D341Med (cell line): ENCODE measurements at regions not wholly inside any gene's neighbourhood (a gene's known extent, or its start where the extent isn't known, plus 50 kb on each side); places are given as distances from the start of the nearest gene placed in this dataset.
"Not testable (repeated sequence)": the region's sequence is repeated elsewhere in the genome, so short reads cannot be mapped to it uniquely, and the experiment has no call there.

Source experiments
- DNase-seq: peaks from one replicate; pipeline ENCODE4 v3.0.0; 2012; ENCODE audit warnings: low spot score

DNA sequence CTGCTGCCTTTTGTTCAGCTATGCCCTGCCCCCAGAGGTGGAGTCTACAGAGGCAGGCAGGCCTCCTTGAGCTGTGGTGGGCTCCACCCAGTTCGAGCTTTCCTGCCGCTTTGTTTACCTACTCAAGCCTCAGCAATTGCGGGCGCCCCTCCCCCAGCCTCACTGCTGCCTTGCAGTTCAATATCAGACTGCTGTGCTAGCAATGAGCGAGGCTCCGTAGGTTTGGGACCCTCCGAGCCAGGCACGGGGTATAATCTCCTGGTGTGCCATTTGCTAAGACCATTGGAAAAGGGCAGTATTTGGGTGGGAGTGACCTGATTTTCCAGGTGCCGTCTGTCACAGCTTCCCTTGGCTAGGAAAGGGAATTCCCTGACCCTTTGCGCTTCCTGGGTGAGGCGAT lies 51.9 kb downstream of the DIPK2A start:
- not testable (repeated sequence) for DNase-seq

DNA sequence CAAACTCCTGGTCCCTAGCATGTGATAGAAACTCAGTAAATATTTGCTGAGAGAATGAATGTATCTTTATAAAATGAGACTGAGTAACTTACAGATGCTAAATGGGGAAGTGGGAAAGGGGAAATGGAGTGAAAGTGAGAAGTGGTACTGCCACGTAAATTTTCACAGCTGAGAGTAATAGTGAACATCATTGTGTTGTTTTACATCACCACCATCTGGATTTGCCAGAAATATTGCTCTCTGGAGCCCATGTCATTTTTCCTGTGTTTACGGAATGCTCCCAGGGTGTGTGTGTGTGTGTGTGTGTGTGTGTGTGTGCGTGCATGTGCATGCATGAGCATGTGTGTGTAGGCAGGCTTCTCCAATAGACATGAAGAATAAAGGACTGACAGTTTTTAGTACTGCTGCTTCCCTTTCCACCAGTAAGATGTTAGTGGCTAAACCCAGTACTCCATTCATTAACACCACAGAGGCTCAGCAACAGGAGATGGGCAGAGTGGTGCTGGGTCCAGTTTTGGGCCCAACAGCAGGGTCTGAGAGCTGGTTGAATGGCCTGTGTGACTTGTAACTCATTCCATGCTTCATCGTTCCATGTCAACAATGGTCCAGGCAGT lies 57.3 kb downstream of the DIPK2A start:
- DNase-seq, result no peak

DNA sequence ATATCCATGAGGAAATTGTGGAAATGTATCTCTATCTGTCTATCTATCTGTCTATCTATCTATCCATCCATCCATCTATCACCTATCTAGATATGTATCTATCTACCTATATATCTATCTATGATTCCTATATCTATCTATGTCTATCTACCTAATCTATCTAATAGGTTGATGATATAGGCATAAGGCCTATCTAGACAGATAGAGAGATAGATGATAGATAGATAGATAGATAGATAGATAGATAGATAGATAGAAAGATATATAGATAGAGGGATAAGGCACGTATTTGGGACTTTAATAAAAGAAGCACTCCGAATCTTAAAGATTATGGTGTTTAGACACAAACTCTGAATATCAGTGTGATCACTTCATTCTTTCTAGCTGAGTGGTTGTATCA lies 58.1 kb downstream of the DIPK2A start:
- no peak for DNase-seq

DNA sequence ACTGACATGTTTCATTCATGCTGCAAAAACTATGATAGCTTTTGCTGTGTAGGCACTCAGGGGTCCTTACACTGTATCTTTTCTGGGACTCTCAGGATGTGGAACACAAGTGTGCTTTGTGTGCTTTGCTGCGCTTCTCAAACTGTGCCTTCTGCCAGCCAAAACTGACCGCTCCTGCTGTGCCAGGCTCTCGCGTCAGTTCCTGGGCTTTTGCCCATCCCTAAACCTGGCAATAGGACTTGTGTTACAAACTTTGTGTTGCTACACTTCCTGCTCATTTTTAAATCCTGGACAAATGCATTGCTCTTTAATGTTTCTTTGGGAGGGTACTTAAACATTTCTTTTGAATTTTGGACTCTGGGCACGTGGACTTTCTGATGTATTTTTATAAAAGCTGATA lies 60.3 kb downstream of the DIPK2A start:
- no peak for DNase-seq

DNA sequence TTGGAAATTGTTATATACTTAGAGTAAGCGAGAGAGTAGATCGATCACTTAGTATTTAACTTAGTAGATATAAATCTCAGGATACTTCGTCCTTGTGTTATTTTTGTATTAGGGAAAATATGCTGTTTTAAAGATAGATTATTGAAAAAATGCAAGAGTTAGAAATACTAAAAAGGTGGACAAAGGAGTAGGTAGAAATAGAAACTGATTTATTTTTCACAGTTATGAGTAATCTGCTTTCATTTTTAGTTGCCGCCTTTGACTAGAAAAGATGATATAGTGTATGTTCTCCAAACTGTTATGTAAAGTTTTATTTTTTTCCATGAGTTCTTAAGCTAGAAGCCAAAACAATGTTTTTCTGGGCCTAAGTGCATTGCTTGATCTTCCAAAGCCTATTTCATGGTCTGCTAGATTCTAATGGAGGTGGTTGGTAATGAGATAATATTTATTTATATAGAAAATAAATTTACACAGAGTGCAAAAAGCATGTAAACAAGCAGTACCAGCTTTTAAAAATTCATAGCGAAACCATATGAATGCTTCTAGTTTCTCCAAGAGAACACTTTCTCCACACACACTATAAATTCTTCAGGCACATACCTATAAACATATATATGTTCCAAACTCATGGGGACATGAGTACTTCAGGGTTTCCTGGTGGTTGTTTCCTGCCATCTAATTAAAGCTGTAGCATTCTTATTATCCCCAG lies 61.1 kb downstream of the DIPK2A start:
- DNase-seq, result no peak

DNA sequence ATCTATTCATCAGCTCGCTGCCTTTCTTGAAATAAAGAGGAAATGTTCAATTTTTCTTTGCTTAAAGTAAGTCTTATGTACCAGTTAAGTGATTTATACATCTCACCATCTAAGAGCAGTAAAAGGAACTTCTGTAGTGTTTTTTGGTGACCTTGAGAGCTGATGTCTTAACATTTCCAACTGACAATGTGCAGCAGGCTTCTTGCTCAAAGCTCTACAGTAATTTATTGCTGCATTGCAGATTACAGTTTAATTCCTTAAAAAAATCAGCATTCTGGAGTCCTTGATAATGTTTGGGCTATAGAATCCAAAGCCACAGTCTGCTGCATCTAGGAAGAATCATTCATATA lies 61.6 kb downstream of the DIPK2A start:
- no peak for DNase-seq

DNA sequence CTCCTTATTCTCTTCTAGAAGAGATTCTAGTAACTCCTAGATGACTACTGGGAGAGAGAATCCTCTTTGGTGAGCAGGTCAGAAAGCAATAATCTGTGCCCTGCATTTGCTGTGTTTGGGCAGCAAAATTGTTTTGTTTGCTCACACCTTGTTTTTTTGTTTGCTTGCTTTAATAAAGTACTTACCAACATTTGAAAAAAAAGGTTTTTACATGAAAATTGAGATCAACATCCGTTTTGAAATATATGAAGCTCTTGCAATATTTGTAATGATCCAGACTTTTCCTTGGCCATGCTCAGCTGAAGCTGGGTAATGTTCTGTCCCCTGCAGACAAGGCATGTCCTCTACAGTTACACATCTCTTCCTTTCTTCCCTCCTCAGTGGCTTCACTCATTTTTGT lies 62.2 kb downstream of the DIPK2A start:
- no peak for DNase-seq

DNA sequence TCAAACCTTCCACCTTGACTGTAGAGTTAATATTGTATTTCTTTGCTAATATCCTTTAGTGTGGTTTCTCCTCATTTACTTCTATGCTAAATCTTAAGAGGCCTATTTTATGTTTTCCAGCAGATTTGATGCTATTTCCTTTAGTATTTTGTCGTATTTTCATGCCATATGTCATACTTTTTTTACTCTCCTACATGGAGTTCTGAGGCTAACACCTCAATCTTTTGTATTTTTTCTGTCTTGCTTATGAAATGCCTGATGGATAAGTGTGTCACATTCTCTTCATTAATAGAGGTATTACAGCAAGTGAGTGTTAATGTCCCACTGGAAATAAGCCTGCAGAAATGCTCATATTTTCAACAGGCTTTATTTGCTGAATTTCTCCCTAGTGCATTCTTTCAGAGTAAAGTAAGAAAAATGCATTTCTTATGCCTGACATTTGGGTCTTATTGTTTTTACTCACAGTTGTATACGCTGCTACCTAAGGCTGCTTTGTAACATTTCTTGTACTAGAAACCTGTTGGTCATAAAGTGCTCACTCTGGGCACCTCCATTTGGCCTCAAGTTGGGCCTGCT lies 63.2 kb downstream of the DIPK2A start:
- no peak for DNase-seq

DNA sequence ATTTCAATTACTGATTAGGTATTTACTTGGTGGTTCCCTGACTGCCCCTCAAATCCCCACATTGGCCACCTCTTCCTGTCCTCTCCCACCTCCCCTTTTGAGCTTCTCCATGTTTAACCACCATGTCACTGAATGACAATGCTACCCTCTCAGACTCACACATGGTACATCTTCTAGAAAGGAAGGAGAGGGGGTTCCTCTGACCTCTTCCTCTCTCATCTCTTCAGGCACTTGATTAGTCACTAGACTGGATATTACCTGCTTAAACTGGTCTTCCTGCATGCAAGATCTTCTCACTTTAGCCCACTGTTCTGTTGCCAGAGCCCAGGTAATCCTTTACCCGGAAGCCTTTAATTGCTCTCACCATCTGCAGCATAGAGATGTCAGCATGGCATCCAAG lies 64.9 kb downstream of the DIPK2A start:
- DNase-seq, result peak; percentile 60

DNA sequence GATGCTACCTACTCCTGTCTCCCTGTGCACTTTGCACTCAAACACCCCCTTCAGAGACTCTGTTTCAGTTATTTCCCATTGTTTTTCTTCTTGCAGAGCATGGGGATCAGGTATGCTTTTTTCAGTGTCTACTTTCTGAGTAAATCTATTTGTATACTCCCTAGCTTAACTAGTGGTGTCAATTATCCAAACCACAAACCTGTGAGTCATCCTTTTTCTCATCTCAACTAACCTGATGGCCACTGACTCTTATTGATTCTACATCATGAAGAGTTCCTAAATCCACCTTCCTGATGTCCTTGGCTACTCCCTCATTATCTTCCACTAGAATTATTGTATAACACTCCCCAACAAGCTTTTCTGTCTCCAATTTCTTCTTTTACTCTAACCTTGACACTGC lies 68.0 kb downstream of the DIPK2A start:
- DNase-seq, result no peak

DNA sequence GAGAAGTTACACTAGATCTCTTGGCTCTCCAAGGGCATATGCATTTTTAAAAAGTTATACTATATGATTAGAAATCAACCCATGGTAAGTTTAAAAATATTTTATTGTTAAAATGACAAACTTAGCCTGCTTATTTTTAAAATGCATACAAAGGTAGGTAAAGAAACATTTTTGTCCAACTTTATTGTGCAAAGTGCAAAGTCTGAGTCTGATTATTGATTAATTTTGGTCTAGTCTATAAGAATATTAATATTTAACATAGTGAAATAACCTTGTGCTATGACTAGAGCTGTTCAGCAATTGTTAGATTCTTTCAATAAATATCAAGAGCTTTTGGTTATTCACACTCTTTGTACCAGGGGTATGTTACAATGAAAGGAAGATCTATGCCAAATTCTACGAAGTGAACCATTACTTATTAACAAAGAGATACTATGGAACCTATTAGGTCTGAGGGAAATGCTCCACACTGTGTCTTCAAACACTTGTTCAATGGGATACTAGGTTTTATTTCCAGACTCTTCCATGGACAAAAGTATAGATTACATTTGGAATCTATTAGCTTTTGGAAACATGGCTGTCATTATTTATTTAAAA lies 70.4 kb downstream of the DIPK2A start:
- no peak for DNase-seq

DNA sequence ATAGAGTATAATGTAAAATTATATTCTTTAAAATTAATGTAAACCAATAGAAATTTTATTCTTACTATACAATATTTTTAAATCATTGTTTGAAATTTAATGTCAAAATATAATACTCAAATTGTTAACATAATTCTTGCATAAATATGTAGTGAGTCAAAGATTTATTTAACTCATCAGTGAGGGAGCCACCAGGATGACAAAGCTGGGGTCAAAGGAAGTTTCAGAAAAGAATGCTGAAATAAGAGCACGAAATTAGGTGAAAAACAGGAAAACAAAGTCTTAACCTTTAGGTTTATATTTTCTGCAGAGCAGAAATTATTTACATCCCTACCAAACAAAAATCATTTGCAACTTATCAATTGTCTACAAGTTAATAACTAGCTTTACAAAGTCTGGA lies 74.1 kb downstream of the DIPK2A start:
- DNase-seq, result no peak

DNA sequence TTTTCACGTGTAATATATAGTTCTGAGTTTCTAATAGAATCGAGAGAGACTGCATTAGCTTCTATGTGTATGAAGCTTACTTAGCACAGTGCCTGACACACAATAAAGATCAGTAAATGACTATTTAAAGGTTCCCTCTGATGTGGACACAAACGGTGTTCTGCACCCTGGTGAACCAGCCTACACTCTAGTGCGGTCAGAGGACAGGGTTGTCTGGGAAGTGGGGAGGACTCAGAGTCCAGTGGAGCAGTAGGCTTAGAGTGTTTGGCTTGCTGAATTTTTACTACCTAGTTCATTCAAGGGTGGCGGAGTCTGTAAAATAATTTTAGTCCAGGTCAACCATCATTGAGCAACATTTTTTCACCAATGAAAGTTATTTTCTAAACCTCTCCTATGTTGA lies 77.8 kb downstream of the DIPK2A start:
- DNase-seq, result no peak

DNA sequence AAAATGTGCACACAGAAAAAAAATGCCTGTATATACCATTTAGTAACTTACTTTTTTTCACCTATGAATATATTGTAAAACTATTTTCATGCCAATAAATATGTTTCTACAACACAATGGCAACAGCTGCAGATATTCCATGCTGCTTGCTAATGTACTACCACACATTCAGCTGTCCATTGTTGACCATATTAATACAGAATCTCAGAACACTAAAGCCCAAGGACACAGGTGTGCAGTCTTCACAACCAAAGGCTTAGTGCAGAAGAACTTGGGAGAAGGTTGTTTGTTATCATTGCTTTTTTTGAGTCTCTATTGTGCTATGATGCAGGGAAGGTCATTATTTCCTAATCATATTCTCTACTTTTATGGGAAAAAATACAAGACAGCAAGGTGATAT lies 79.6 kb downstream of the DIPK2A start:
- no peak for DNase-seq

DNA sequence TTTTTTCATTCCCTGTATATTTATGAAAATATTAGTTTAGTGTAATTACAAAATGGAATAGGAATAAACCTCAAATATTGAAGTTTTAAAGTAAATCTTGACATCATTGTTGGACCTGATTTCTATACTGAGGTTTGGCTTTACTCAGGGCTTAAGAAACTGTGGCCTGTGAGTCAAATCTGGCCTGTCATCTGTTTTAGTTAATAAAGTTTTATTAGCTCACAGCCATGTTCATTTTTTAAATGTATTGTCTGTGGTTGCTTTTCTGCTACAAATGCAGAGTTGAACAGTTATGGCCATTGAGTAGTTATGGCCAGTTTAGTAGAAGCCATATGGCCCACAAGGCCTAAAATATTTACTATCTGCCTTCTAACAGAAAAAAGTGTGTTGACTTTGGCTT lies 80.7 kb downstream of the DIPK2A start:
- DNase-seq, result no peak

DNA sequence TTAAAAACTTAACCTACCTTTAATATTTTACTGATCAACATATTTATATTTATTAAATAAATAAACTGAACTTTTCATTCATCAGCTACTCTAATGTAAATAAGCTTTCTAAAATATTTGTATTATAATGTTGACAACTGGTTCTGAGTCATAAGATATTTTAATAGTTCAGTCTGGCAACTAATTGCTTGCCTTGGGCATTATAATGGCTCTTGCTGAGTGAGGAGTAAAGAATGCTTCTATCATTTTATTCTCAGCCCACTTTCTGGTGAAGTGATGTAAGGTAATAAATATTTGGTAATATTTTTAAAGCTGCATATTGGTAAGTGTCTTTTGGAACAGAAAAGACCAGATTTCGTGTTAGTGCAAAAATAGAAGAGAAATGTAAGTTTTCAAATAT lies 81.5 kb downstream of the DIPK2A start:
- DNase-seq, result no peak

DNA sequence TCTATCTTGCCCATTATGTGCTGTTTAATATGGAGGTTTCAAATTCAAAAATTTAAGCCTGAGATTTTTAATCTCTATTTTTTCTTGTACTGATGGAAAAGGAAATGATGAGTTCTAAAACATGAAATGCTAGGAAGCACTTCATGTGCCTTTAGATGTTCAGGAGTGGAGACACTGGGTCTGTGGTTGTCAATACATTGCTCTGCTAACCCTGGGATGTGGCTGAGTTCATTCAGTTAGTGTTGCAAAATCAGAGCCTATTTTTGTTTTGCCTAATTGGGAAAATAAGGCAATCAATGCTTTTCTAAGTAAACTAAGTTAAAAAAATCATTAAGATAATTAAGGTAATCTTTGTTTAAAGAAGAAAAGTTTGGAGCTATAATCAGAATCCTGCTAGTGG lies 83.1 kb downstream of the DIPK2A start:
- no peak for DNase-seq

DNA sequence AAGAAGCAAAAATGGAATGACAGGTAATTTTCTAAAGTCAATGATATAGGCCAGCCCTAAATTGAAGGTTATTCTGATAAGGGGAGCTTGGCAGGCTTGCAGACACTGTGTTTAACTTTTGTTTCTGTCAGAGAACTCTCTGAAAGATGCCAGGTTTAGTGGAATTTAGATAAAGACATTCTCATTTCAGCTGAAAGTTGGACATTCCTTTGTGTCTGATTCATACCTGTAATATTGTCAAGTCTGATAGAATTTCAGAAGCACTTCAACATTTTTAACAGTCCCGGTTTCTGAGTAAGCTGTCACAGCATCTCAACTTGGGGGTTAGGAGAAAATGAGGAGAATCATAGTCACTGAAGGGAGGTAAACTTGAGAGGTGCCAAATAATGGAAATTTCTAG lies 84.0 kb downstream of the DIPK2A start:
- no peak for DNase-seq

DNA sequence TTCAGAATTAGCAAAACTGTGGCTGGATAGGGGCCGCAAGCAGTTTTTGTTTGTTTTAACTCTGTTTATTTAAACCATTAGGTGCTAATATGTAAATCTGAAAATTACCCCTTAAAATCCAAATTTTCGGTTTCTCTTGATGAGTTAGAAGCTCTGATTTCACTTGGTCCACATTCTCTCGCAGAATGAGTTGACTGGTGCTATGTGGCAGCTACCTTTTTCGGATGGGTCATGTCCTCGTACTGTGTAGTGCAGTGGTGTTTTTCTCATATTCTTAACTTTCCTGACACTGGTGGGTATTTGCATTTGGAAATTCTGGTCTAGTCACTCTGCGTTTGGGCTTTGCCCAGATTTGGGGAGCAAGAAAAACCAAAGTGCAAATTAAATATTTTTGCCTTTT lies 87.1 kb downstream of the DIPK2A start:
- DNase-seq, result no peak

DNA sequence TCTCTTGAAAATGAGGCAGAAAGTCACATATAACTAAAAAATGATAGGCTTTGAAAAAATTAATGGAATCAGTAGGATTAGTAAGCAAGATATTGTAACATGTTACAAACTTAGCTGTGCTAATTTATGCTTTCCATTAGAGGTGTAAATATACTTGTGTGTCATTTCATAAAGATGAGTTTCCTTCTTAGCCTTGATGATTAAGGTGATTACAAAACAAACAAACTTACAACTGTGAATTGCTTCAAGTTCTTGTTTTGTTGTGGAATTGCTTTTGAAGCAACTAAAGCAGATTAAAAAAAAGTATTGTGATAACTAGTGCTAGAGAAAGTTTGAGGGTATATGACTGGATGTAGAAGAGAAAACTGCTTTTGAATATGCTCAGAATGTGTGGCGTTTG lies 87.9 kb downstream of the DIPK2A start:
- DNase-seq, result no peak

DNA sequence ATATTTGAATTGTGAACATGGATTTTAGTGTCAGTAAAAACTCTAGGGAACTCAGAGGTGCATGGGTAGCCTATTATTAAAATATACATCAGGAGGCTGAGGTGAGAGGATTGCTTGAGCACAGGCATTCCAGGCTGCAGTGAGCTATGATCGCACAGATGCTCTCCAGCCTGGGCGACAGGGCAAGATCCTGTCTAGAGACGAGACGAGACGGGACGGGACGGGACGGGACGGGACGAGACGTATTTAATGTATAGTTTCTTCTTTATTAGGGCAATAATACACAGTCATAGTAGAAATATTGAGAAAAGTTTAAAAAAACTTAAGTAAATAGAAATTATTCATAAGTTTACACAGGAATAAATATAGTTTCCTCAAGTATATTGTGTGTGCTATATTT lies 89.3 kb downstream of the DIPK2A start:
- DNase-seq, result no peak

DNA sequence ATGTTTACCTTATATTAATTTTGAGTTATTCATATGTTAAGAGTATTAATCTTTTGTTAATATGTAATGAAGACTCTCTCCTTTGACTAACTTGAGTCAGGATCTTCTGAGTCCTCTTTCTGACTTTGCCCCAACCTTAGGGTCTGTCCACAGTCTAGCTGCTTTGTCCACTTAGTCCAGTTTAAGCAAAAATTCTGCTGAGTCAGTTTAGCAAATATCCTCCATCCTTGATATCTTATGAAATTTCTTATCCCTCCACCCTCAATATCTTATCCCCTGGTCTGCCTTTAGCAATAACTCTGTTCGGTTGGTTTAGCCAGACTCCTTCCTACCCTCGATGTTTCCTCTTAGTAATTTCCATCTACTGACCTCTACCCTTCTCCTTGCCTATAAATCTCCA lies 91.7 kb downstream of the DIPK2A start:
- DNase-seq, result no peak

DNA sequence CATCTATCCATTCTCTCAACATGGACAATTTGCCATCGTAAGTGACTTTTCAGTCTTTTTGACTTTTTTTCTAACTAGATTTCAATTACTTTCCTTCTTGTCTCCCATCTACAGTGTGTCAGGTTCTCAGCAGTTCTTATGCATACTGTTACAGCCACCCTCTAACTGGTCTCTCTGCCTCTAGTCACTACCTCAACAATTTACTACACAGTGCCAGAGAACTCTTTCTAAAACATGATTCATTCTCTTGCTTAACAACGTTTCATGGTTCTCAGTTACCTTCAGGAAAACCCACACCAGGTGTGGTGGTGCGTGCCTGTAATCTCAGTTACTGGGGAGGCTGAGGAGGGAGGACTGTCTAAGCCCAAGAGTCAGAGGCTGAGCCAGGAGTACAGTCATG lies 95.4 kb downstream of the DIPK2A start:
- no peak for DNase-seq

DNA sequence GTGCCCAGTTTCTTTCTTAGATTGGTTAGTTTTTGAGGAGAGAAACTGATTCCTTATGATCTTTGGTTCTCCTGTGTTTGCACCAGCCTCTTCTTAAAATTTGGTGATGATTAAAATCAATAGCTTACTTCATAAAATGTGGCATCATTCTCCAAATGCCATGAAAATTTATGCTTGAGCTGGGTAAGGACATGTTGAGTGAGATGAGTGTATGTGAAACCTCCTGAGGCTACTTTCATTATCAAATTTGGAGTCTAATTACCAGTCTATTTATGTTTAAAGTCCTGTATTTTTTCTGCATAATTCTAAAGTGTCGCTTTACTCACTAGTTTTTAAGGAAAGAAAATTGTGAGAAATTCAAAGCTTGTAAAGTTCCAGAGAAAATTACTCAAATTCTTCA lies 102.1 kb downstream of the DIPK2A start:
- no peak for DNase-seq
